GM12878 (cell line): ENCODE measurements at regions not wholly inside any gene's neighbourhood (a gene's known extent, or its start where the extent isn't known, plus 50 kb on each side); places are given as distances from the start of the nearest gene placed in this dataset.

Source experiments
- ATAC-seq: fragments of 200-7000 bp; cut with Tn5 transposase; 3 replicates; pipeline ENCODE4 v1.9.1; 2020; ENCODE audit warnings: mild to moderate bottlenecking, moderate library complexity
- BruUV-seq: library from RNA; stranded (reverse); fragments of 400-500 nt; replicated peaks from 2 replicates; lab custom pipeline; 2021; lab: Mats Ljungman, UMichigan
- CTCF ChIA-PET: fragments of 300-600 bp; sonication (Branson Sonifier 250); formaldehyde crosslinking; extraction: SDS; loops from one replicate; lab custom pipeline; 2021; ENCODE audit warnings: inconsistent platforms; lab: Yijun Ruan, JAX
- POLR2A ChIA-PET: fragments of 350-600 bp; formaldehyde crosslinking; extraction: SDS; loops from one replicate; lab custom pipeline; 2021; ENCODE audit warnings: inconsistent platforms; lab: Charles Lee
- RAD21 ChIA-PET: fragments of 300-600 bp; sonication (Branson Sonifier 250); formaldehyde crosslinking; loops from one replicate; lab custom pipeline; 2023; ENCODE audit warnings: antibody characterized with exemption; ENCODE audit not compliant: unreplicated experiment; lab: Charles Lee
- SMC1A ChIA-PET: fragments of 300-600 bp; sonication (Branson Sonifier 250); formaldehyde crosslinking; loops from one replicate; lab custom pipeline; 2023; ENCODE audit not compliant: unreplicated experiment, uncharacterized antibody; lab: Charles Lee
- DNase-seq: peaks from one replicate; pipeline ENCODE4 v3.0.0-alpha.2; 2011; ENCODE audit warnings: low read depth, low spot score
- FAIRE-seq: peaks from 3 replicates; lab custom pipeline; 2011; peaks lifted over from hg19 to GRCh38; lab: Jason Lieb, UNC
- H2AFZ ChIP-seq: 2 replicates; pipeline ENCODE4 v1.6.0; 2011; ENCODE audit warnings: low read depth, low read length, control low read depth; ENCODE audit not compliant: control insufficient read depth
- H3K27ac ChIP-seq: 2 replicates; pipeline ENCODE4 v1.5.1; 2011; ENCODE audit warnings: control low read depth; ENCODE audit not compliant: control insufficient read depth, insufficient read depth
- H3K27me3 ChIP-seq, 2 experiments: replicated peaks in 1 of 2; 2 replicates each; pipeline versions ENCODE4 v1.6.0 to v1.6.1; 2011; ENCODE audit warnings: low read length in 1 of 2; ENCODE audit not compliant: control insufficient read depth in 2 of 2, insufficient read depth in 2 of 2
- H3K36me3 ChIP-seq, 2 experiments: 2 replicates each; pipeline ENCODE4 v1.5.1; 2011; ENCODE audit warnings: low read length in 1 of 2; ENCODE audit not compliant: control insufficient read depth in 2 of 2, insufficient read depth in 2 of 2
- H3K4me1 ChIP-seq: 2 replicates; pipeline ENCODE4 v1.6.1; 2011; ENCODE audit warnings: mild to moderate bottlenecking, low read length, moderate library complexity, mixed read lengths; ENCODE audit not compliant: control insufficient read depth, insufficient read depth
- H3K4me2 ChIP-seq: 2 replicates; pipeline ENCODE4 v1.6.0; 2011; ENCODE audit warnings: control low read depth; ENCODE audit not compliant: control insufficient read depth, insufficient read depth
- H3K4me3 ChIP-seq: fragments of 200-600 bp; sonication (generic); 2 replicates; pipeline ENCODE4 v1.5.1; 2016
- H3K79me2 ChIP-seq: 2 replicates; pipeline ENCODE4 v1.6.0; 2011; ENCODE audit warnings: low read length; ENCODE audit not compliant: control insufficient read depth, insufficient read depth
- H3K9ac ChIP-seq: 2 replicates; pipeline ENCODE4 v1.8.0; 2011; ENCODE audit warnings: low read length, control low read depth, mixed read lengths; ENCODE audit not compliant: control insufficient read depth, insufficient read depth
- H3K9me3 ChIP-seq: replicated peaks from 3 replicates; pipeline ENCODE4 v1.5.1; 2011; ENCODE audit warnings: mild to moderate bottlenecking, low read length; ENCODE audit not compliant: control insufficient read depth, insufficient read depth
- H4K20me1 ChIP-seq: 2 replicates; pipeline ENCODE4 v1.6.0; 2011; ENCODE audit not compliant: control insufficient read depth, insufficient read depth
- CHD4 ChIP-seq: fragments of 200-600 bp; sonication (generic); IDR thresholded peaks from 2 replicates; pipeline ENCODE4 v1.6.1; 2016; ENCODE audit warnings: mild to moderate bottlenecking
- CREM ChIP-seq: IDR thresholded peaks from 2 replicates; pipeline ENCODE4 v1.6.1; 2014; ENCODE audit warnings: antibody characterized with exemption, low read depth
- EGR1 ChIP-seq, 2 experiments: IDR thresholded peaks; 1 replicate in 1 of 2; 2 replicates in 1 of 2; pipeline ENCODE4 v1.6.1; 2011 to 2012; ENCODE audit warnings: low read depth in 2 of 2, low read length in 2 of 2, borderline replicate concordance in 1 of 2, mild to moderate bottlenecking in 1 of 2, moderate library complexity in 1 of 2
- EP300 ChIP-seq, 2 experiments: fragments of 150-350 bp in 1 of 2; IDR thresholded peaks; 2 replicates each; pipeline ENCODE4 v1.6.1; 2011 to 2012; ENCODE audit warnings: low read depth in 2 of 2, low read length in 2 of 2, borderline replicate concordance in 1 of 2, improper control_type of control experiment in 1 of 2, inconsistent platforms in 1 of 2; ENCODE audit not compliant: control insufficient read depth in 1 of 2
- HCFC1 ChIP-seq: fragments of 150-350 bp; IDR thresholded peaks from 2 replicates; pipeline ENCODE4 v1.6.1; 2014; ENCODE audit warnings: low read length
- SUPT20H ChIP-seq: IDR thresholded peaks from 2 replicates; pipeline ENCODE4 v1.6.1; 2011; ENCODE audit warnings: low read depth, mild to moderate bottlenecking, low read length, moderate library complexity, borderline replicate concordance; ENCODE audit not compliant: control insufficient read depth
- TCF12 ChIP-seq: IDR thresholded peaks from 2 replicates; pipeline ENCODE4 v1.6.1; 2011; ENCODE audit warnings: low read depth, mild to moderate bottlenecking, low read length
- ZNF24 ChIP-seq: fragments of 450-650 bp; IDR thresholded peaks from 2 replicates; pipeline ENCODE4 v1.6.1; 2017; ENCODE audit warnings: antibody characterized with exemption, mild to moderate bottlenecking
- WGBS: methylation state at CpG from one replicate; pipeline ENCODE4 v1.1.6; 2016; ENCODE audit warnings: low lambda C conversion rate; ENCODE audit not compliant: insufficient replicate concordance, insufficient coverage; ENCODE audit errors: missing lambda C conversion rate; 5-methylcytosine and 5-hydroxymethylcytosine counted together
- in situ Hi-C: fragments of 300-500 bp; cut with MboI; formaldehyde crosslinking; loops from 9 replicates; pipeline ENCODE4 v1.14.3; 2018; ENCODE audit warnings: mixed read lengths
- intact Hi-C: fragments of 100-400 bp; cut with micrococcal nuclease; formaldehyde crosslinking; loops from one replicate; pipeline ENCODE4 v1.14.2; 2022; ENCODE audit not compliant: unreplicated experiment
- TF ChIP-seq, protein P1 (sequence below): fragments of 450-650 bp; IDR thresholded peaks from 2 replicates; pipeline ENCODE4 v1.6.1; 2017; ENCODE audit warnings: antibody characterized with exemption, mild to moderate bottlenecking, moderate library complexity
- TF ChIP-seq, protein P2 (sequence below): fragments of 450-650 bp; IDR thresholded peaks from 2 replicates; pipeline ENCODE4 v1.6.1; 2017; ENCODE audit warnings: mild to moderate bottlenecking, low read depth, inconsistent platforms; ENCODE audit not compliant: poor library complexity, severe bottlenecking
- TF ChIP-seq, protein P3 (sequence below): IDR thresholded peaks from 2 replicates; pipeline ENCODE4 v1.6.1; 2012; ENCODE audit warnings: low read depth, low read length, improper control_type of control experiment
- TF ChIP-seq, protein P4 (sequence below): fragments of 450-650 bp; formaldehyde crosslinking; IDR thresholded peaks from 2 replicates; pipeline ENCODE4 v1.4.0; 2022; ENCODE audit warnings: mild to moderate bottlenecking, moderate library complexity

DNA sequence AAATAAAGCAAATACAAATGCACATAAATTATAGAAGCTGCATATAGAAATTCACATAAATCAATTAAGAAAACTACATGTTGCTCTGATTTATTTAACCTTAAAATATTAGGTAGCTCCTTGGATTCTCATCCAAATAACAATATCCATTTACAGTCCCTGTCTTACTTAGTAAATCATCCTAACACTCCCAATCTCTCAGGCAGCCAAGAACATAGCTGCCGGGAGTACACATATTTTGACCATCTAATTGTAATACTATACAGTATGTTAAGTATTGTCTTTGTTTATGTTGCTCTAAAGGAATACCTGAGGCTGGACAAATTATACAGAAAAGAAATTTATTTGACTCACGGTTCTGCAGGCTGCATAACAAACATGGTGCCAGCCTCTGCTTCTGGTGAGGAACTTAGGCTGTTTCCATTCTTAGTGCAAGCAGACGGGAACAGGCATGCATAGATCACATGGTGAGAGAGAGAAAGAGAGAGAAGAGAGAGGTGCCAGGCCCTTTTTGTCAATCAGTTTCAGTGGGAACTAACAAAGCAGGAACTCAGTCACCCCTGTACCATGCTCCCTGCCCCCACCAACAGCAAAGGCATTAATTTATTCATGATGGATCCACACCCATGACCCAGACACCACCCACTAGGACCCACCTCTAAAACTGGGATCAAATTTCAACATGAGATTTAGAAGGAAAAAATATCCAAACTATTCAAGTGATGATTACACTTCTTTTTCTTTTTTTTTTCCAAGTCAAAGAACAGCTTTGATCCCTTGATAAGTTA, 614.8 kb upstream of the TECRL start (continued):
- TF ChIP-seq, protein P1, sequence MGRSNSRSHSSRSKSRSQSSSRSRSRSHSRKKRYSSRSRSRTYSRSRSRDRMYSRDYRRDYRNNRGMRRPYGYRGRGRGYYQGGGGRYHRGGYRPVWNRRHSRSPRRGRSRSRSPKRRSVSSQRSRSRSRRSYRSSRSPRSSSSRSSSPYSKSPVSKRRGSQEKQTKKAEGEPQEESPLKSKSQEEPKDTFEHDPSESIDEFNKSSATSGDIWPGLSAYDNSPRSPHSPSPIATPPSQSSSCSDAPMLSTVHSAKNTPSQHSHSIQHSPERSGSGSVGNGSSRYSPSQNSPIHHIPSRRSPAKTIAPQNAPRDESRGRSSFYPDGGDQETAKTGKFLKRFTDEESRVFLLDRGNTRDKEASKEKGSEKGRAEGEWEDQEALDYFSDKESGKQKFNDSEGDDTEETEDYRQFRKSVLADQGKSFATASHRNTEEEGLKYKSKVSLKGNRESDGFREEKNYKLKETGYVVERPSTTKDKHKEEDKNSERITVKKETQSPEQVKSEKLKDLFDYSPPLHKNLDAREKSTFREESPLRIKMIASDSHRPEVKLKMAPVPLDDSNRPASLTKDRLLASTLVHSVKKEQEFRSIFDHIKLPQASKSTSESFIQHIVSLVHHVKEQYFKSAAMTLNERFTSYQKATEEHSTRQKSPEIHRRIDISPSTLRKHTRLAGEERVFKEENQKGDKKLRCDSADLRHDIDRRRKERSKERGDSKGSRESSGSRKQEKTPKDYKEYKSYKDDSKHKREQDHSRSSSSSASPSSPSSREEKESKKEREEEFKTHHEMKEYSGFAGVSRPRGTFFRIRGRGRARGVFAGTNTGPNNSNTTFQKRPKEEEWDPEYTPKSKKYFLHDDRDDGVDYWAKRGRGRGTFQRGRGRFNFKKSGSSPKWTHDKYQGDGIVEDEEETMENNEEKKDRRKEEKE, result no peak
- TF ChIP-seq, protein P2, sequence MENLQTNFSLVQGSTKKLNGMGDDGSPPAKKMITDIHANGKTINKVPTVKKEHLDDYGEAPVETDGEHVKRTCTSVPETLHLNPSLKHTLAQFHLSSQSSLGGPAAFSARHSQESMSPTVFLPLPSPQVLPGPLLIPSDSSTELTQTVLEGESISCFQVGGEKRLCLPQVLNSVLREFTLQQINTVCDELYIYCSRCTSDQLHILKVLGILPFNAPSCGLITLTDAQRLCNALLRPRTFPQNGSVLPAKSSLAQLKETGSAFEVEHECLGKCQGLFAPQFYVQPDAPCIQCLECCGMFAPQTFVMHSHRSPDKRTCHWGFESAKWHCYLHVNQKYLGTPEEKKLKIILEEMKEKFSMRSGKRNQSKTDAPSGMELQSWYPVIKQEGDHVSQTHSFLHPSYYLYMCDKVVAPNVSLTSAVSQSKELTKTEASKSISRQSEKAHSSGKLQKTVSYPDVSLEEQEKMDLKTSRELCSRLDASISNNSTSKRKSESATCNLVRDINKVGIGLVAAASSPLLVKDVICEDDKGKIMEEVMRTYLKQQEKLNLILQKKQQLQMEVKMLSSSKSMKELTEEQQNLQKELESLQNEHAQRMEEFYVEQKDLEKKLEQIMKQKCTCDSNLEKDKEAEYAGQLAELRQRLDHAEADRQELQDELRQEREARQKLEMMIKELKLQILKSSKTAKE, result no peak
- TF ChIP-seq, all 136 proteins: peak for 0

DNA sequence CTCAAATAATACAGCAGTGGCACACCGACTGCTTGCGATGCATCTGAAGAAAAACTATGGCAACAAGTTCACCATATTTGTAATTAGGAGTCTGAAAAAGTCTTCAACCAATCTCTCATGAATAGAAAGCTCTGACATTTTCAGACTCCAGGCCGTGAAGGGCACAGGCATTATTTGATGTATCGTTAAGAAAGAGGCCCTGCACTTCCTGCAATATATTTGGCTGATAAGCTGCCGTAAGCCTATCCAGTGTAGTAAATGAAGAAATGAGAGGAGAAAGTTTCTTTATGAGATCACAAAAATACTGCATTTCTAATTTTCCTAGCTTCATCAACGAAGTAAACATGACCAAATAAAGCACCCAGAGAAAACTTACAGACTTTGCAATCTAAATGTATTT, 613.8 kb upstream of the TECRL start:
- WGBS, result 25% methylated on average over 6 of the region's 6 CpGs
- in situ Hi-C loops (no loop called here), intact Hi-C loops (no loop called here)
- no peak for DNase-seq
- Histone ChIP-seq H2AFZ (no peak overlapping the region), H3K9me3 (no peaks in the 10 kb centered on the region), H3K36me3 (no peaks in the 10 kb centered on the region), H3K4me2 (no peak overlapping the region), H3K4me1 (no peaks in the 10 kb centered on the region), H3K79me2 (no peaks in the 10 kb centered on the region), H4K20me1 (no peaks in the 10 kb centered on the region), H3K27ac (no peak overlapping the region), H3K4me3 (no peak overlapping the region), H3K27me3 (no peaks in the 10 kb centered on the region), H3K9ac (no peak overlapping the region)
- no TSS peak for BruUV-seq
- no peak for ATAC-seq
- CTCF ChIA-PET, result interaction anchor here (1.5 kb wide), 1 partner anchor 15 kb away, joined by 6 read pairs; no protein-coding TSS in a partner anchor
- no peak for FAIRE-seq
- POLR2A ChIA-PET, result no interaction called here
- SMC1A ChIA-PET, result no interaction called here
- RAD21 ChIA-PET, result no interaction called here
- TF ChIP-seq TCF12 (no peak), SUPT20H (no peak), EP300 (IDR thresholded peaks at IDR 0.05; ENCODE audit: borderline replicate concordance in 1 of 2, control insufficient read depth in 1 of 2, low read depth in 2 of 2, low read length in 2 of 2) (no peak), HCFC1 (no peak), EGR1 (IDR thresholded peaks at IDR 0.05; ENCODE audit: borderline replicate concordance in 1 of 2, low read depth in 2 of 2, low read length in 2 of 2) (no peak), ZNF24 (no peak), CREM (no peak), CHD4 (no peak)
- TF ChIP-seq, protein P3, sequence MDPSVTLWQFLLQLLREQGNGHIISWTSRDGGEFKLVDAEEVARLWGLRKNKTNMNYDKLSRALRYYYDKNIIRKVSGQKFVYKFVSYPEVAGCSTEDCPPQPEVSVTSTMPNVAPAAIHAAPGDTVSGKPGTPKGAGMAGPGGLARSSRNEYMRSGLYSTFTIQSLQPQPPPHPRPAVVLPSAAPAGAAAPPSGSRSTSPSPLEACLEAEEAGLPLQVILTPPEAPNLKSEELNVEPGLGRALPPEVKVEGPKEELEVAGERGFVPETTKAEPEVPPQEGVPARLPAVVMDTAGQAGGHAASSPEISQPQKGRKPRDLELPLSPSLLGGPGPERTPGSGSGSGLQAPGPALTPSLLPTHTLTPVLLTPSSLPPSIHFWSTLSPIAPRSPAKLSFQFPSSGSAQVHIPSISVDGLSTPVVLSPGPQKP, result no peak
- TF ChIP-seq, protein P4, sequence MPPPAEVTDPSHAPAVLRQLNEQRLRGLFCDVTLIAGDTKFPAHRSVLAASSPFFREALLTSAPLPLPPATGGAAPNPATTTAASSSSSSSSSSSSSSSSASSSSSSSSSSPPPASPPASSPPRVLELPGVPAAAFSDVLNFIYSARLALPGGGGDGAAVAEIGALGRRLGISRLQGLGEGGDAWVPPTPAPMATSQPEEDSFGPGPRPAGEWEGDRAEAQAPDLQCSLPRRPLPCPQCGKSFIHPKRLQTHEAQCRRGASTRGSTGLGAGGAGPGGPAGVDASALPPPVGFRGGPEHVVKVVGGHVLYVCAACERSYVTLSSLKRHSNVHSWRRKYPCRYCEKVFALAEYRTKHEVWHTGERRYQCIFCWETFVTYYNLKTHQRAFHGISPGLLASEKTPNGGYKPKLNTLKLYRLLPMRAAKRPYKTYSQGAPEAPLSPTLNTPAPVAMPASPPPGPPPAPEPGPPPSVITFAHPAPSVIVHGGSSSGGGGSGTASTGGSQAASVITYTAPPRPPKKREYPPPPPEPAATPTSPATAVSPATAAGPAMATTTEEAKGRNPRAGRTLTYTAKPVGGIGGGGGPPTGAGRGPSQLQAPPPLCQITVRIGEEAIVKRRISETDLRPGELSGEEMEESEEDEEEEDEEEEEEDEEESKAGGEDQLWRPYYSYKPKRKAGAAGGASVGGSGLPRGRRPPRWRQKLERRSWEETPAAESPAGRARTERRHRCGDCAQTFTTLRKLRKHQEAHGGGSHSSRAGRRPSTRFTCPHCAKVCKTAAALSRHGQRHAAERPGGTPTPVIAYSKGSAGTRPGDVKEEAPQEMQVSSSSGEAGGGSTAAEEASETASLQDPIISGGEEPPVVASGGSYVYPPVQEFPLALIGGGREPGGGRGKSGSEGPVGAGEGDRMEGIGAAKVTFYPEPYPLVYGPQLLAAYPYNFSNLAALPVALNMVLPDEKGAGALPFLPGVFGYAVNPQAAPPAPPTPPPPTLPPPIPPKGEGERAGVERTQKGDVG (CRISPR knock-in tag), result no peak
